Omental fat pad (tissue), 3 donors: ENCODE measurements at regions not wholly inside any gene's neighbourhood (a gene's known extent, or its start where the extent isn't known, plus 50 kb on each side); places are given as distances from the start of the nearest gene placed in this dataset.
"Not testable (repeated sequence)": the region's sequence is repeated elsewhere in the genome, so short reads cannot be mapped to it uniquely, and the experiment has no call there.

Source experiments
- ATAC-seq: fragments of 150-250 bp; one replicate; pipeline ENCODE4 v1.9.1; 2016; ENCODE audit warnings: mild to moderate bottlenecking, moderate library complexity; ENCODE audit not compliant: low FRiP score
- DNase-seq: peaks from one replicate; pipeline ENCODE4 v3.0.0-alpha.2; 2019; ENCODE audit warnings: low spot score
- TF ChIP-seq, protein P1 (sequence below), 3 donors: fragments of 450-650 bp; IDR thresholded peaks; one replicate each; pipeline ENCODE4 v1.5.1; 2016 to 2017; ENCODE audit warnings: antibody characterized with exemption in 3 of 3, mild to moderate bottlenecking in 3 of 3, moderate library complexity in 2 of 3

DNA sequence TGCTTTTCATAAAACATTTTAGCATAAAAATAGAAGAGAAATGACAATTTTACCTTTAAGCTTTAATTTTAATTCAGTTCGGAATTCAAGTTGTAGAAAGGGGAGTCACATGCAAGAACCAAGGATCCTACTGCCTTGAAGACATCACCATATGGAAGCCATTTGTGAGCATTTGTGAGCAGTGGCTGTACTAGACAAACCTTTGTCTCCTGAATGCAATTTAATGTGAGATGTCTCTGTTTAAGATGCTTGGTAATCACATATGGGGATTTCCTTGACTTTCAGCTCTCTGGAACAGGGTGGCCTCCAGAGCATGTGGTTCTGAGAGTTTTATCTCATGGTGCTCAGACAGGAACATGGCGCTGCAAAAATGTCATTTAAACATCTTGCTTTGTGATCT lies 421.8 kb downstream of the NYAP2 start:
- TF ChIP-seq, protein P1, sequence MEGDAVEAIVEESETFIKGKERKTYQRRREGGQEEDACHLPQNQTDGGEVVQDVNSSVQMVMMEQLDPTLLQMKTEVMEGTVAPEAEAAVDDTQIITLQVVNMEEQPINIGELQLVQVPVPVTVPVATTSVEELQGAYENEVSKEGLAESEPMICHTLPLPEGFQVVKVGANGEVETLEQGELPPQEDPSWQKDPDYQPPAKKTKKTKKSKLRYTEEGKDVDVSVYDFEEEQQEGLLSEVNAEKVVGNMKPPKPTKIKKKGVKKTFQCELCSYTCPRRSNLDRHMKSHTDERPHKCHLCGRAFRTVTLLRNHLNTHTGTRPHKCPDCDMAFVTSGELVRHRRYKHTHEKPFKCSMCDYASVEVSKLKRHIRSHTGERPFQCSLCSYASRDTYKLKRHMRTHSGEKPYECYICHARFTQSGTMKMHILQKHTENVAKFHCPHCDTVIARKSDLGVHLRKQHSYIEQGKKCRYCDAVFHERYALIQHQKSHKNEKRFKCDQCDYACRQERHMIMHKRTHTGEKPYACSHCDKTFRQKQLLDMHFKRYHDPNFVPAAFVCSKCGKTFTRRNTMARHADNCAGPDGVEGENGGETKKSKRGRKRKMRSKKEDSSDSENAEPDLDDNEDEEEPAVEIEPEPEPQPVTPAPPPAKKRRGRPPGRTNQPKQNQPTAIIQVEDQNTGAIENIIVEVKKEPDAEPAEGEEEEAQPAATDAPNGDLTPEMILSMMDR (IDR thresholded peaks at IDR 0.05) = no peak
- ATAC-seq = no peak
- no peak for DNase-seq

DNA sequence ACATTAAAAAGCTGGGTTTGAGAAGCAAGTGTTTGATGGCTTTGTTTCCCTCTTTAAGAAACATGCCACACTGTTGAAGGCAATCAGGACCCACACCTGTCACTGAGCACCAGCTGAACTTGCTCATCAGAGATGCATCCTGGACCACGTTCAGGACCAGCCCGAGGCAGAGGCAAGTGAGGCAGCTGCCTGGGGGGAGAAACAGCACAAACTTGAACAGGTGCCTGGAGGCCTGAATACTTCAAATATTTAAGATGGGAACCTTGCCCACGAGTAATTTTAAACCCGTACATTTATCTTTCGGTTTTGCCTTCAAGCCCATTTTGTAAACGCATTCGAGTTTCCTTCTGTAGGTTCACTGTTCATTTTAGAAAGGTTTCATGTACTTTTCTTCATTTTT lies 421.3 kb downstream of the NYAP2 start:
- ATAC-seq = no peak
- no peak for DNase-seq
- TF ChIP-seq, protein P1 (IDR thresholded peaks at IDR 0.05) = no peak

DNA sequence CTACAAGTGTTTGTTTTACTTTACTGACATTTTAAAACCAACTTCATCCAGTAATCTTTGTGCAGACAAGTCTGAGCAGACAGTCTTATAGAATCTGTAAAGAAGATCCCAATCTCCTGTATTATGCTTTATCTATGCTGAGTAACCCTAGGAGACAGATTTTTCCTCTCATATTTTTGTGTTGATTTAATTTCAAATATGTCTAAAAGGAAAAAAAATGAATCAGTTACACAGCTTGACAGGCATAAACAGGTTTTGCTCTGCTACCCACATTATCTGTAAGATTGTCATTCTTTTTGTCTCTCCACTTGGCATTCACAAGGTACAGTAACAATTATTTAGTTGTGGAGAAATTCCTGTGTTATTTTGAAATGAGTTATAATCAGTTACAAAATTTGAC lies 415.0 kb downstream of the NYAP2 start:
- no peak for DNase-seq
- ATAC-seq = no peak
- TF ChIP-seq, protein P1 (IDR thresholded peaks at IDR 0.05) = no peak

DNA sequence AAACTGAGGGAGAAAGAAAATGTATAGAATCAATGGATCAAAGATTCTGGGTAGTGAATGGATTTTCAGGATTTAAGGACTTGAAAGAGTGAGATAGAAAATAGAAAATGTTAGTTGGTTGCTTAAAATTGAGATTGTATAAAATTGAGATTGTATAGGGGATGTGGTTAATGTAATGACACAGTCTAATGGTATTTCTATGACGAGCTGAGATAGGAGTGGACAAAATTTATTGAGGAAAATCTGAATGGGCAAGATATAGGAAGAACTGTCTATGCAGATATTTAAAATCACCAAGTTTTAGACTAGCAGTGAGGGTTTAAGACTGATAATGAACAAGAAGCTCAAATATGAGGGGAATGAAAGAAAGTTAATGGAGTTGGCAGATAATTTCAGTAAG lies 406.6 kb downstream of the NYAP2 start:
- ATAC-seq (no peak), DNase-seq (no peak)
- TF ChIP-seq, protein P1 (IDR thresholded peaks at IDR 0.05) = no peak

DNA sequence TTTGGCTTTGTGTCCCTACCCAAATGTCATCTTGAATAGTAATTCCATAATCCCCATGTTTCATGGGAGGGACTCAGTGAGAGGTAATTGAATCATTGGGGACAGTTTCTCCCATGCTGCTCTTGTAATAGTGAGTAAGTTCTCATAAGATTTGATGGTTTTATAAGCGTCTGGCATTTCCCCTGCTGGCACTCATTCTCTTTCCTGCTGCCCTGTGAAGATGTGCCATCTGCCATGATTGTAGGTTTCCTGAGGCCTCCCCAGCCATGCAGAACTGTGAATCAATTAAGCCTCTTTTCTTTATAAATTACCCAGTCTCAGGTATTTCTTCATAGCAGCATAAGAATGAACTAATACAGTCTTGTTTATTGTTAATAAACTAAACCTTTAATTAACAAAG lies 402.6 kb downstream of the NYAP2 start:
- not testable (repeated sequence) for ATAC-seq

DNA sequence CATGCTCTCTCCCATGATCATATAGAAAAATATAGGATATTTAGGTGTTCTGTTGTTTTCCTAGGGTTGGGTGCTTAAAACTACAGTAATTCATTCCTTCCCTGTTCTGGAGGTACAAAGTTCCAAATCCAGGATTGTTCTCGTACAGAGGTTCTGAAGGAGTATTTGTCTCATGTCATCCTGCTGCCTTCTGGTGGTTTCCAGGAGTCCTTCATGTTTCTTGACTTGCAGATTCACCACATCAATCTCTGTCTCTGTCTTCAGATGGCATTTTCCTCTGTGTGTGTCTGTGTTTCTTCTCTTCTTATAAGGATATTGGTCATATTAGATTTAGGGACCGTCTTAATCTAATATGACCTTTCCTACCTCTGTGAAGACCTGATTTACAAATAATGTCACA lies 397.9 kb downstream of the NYAP2 start:
- DNase-seq = no peak
- ATAC-seq = no peak
- TF ChIP-seq, protein P1 (IDR thresholded peaks at IDR 0.05) = no peak

More for the DNA sequence above, 402.6 kb downstream of the NYAP2 start:
- DNase-seq = not testable (repeated sequence)

DNA sequence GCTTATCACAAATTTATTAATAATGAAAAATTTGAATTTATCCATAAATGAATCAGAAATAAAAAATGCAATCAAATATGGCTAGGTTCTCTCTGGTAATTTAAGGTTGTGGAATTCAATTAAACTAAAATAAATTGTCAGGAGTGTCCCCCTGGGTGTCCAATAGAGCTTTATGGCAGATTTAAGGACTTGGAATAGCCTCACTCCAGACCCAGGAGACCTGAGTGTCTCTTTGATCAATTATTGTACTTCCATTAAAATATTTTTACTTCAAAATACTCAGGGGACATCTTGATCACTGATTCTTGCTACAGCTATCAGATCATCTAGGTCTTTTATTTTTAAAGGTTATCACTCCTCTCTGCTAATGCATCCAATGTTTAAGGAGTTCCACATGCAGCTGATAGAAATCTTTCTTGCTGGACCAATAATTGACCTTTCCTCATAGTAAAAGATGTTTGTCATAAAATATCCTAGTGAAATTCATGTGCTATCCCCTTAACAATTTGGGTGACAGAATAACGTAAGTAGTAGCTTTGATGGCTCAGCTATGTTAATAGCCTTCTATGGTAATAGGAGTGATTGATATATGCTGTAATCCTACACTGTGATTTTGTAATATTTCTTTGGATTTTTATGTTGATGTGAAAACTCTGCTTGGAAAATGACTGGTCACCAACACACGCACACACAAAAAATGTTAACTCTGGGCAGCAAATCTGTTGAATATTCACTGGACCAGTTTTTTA lies 395.3 kb downstream of the NYAP2 start:
- DNase-seq (no peak), ATAC-seq (no peak)
- TF ChIP-seq, protein P1 (IDR thresholded peaks at IDR 0.05) = no peak
